Peyer's patch (tissue), 4 donors: ENCODE measurements at regions not wholly inside any gene's neighbourhood (a gene's known extent, or its start where the extent isn't known, plus 50 kb on each side); places are given as distances from the start of the nearest gene placed in this dataset.

Experiments
- DNase-seq, 3 donors: peaks; one replicate each; pipeline ENCODE4 v3.0.0-alpha.2; 2017 to 2019
- H3K27ac ChIP-seq, 4 donors: fragments of 200-600 bp; sonication (generic); one replicate each; pipeline ENCODE4 v1.5.1; 2016 to 2019
- H3K27me3 ChIP-seq, 2 donors: fragments of 200-600 bp; sonication (generic); one replicate each; pipeline ENCODE4 v1.5.1; 2019
- H3K36me3 ChIP-seq, 3 donors: fragments of 200-600 bp; sonication (generic); one replicate each; pipeline ENCODE4 v1.5.1; 2016 to 2019
- H3K4me1 ChIP-seq, 4 donors: fragments of 200-600 bp; sonication (generic); one replicate each; pipeline ENCODE4 v1.5.1; 2016 to 2019
- H3K4me3 ChIP-seq, 4 donors: fragments of 200-600 bp; sonication (generic); 1 replicate in 3 of 4; 2 replicates in 1 of 4; pipeline ENCODE4 v1.5.1; 2016 to 2019; ENCODE audit warnings: mild to moderate bottlenecking in 1 of 4
- H3K9me3 ChIP-seq, 4 donors: fragments of 200-600 bp; sonication (generic); one replicate each; pipeline ENCODE4 v1.5.1; 2016 to 2019; ENCODE audit warnings: mild to moderate bottlenecking in 1 of 4
- POLR2A ChIP-seq, 2 donors: fragments of 450-650 bp; IDR thresholded peaks; one replicate each; pipeline ENCODE4 v1.5.1; 2017; ENCODE audit warnings: antibody characterized with exemption in 2 of 2, mild to moderate bottlenecking in 2 of 2, moderate library complexity in 2 of 2
- TF ChIP-seq, protein P1 (sequence below), 6 experiments: fragments of 450-650 bp in 4 of 6; fragments of 200-600 bp in 2 of 6; sonication (generic) in 1 of 6; IDR thresholded peaks; one replicate each; pipeline ENCODE4 v1.5.1; 2017 to 2019; ENCODE audit warnings: antibody characterized with exemption in 6 of 6, mild to moderate bottlenecking in 3 of 6, moderate library complexity in 1 of 6

DNA sequence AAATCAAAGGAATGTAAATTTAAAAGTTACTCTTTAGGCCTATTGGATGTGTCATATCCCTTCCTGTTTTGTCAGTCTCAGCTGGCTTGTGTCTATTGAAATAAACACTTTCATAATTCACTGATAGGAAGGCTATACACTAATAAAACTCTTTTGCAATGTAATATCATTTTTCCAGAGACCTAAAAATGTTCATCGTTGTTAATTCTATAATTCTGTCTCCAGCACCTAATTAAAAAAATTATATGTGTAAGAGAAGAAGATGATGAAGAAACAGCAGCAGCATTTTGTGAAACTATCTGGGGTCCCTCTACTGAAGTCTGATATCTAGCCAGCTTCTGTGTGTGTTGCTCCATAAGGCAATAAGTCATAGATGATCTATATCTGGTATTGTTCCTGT is 602.7 kb downstream of the ETV1 start:
- H3K27me3 ChIP-seq: no peaks in the 10 kb centered on the region
- H3K4me1 ChIP-seq: no peaks in the 10 kb centered on the region
- H3K36me3 ChIP-seq: no peaks in the 10 kb centered on the region
- no peaks in the 10 kb centered on the region for H3K9me3 ChIP-seq
- TF ChIP-seq POLR2A (IDR thresholded peaks at IDR 0.05): no peak
- TF ChIP-seq, protein P1, sequence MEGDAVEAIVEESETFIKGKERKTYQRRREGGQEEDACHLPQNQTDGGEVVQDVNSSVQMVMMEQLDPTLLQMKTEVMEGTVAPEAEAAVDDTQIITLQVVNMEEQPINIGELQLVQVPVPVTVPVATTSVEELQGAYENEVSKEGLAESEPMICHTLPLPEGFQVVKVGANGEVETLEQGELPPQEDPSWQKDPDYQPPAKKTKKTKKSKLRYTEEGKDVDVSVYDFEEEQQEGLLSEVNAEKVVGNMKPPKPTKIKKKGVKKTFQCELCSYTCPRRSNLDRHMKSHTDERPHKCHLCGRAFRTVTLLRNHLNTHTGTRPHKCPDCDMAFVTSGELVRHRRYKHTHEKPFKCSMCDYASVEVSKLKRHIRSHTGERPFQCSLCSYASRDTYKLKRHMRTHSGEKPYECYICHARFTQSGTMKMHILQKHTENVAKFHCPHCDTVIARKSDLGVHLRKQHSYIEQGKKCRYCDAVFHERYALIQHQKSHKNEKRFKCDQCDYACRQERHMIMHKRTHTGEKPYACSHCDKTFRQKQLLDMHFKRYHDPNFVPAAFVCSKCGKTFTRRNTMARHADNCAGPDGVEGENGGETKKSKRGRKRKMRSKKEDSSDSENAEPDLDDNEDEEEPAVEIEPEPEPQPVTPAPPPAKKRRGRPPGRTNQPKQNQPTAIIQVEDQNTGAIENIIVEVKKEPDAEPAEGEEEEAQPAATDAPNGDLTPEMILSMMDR (IDR thresholded peaks at IDR 0.05): no peak
- no peak overlapping the region for H3K27ac ChIP-seq
- DNase-seq: no peak
- no peak overlapping the region for H3K4me3 ChIP-seq

- no peak for DNase-seq
- Histone ChIP-seq H3K36me3 (no peaks in the 10 kb centered on the region), H3K4me3 (no peak overlapping the region), H3K9me3 (no peaks in the 10 kb centered on the region), H3K27ac (no peak overlapping the region), H3K27me3 (no peaks in the 10 kb centered on the region), H3K4me1 (no peaks in the 10 kb centered on the region)
- TF ChIP-seq, protein P1 (IDR thresholded peaks at IDR 0.05): no peak
- no peak for TF ChIP-seq POLR2A (IDR thresholded peaks at IDR 0.05)
Observed at GRCh38 chr7:13407911-13408310, 581.6 kb downstream of the ETV1 start.

- DNase-seq: no peak
- no peaks in the 10 kb centered on the region for H3K9me3 ChIP-seq
- H3K4me1 ChIP-seq: no peaks in the 10 kb centered on the region
- no peak overlapping the region for H3K4me3 ChIP-seq
- H3K27me3 ChIP-seq: no peaks in the 10 kb centered on the region
- H3K27ac ChIP-seq: no peak overlapping the region
- H3K36me3 ChIP-seq: no peaks in the 10 kb centered on the region
- TF ChIP-seq, protein P1 (IDR thresholded peaks at IDR 0.05): no peak
- TF ChIP-seq POLR2A (IDR thresholded peaks at IDR 0.05): no peak
Observed at GRCh38 chr7:13411151-13411550, 578.3 kb downstream of the ETV1 start.

GRCh38 chr7:13411636-13412035 is 577.8 kb downstream of the ETV1 start:
- Histone ChIP-seq H3K27me3 (no peaks in the 10 kb centered on the region), H3K36me3 (no peaks in the 10 kb centered on the region), H3K4me1 (no peaks in the 10 kb centered on the region), H3K27ac (no peak overlapping the region), H3K4me3 (no peak overlapping the region), H3K9me3 (no peaks in the 10 kb centered on the region)
- DNase-seq: no peak
- TF ChIP-seq, protein P1 (IDR thresholded peaks at IDR 0.05): no peak
- TF ChIP-seq POLR2A (IDR thresholded peaks at IDR 0.05): no peak

DNA sequence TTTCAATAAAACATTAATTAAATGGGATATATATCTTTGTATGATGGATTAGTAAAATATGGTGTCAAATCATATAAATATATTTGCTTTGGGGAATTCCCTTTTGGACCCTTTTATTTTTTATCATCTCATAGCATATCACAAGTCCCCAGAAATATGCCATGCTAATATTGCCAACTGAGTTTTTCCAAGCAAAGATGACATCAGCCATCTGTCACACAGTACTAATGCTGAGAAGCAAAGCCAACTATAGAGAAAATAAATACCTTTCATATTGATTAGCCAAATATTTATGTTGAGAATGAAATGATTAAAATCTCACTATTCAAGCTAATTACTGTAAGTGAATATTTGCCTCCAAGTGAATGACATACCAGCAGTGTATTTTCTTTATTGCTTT is 575.3 kb downstream of the ETV1 start:
- Histone ChIP-seq H3K27me3 (no peaks in the 10 kb centered on the region), H3K27ac (no peak overlapping the region), H3K36me3 (no peaks in the 10 kb centered on the region), H3K4me1 (no peaks in the 10 kb centered on the region), H3K9me3 (no peaks in the 10 kb centered on the region), H3K4me3 (no peak overlapping the region)
- no peak for DNase-seq
- TF ChIP-seq, protein P1 (IDR thresholded peaks at IDR 0.05): no peak
- no peak for TF ChIP-seq POLR2A (IDR thresholded peaks at IDR 0.05)

GRCh38 chr7:13414661-13415107 is 574.8 kb downstream of the ETV1 start:
- no peak for DNase-seq
- no peaks in the 10 kb centered on the region for H3K27me3 ChIP-seq
- no peaks in the 10 kb centered on the region for H3K36me3 ChIP-seq
- no peaks in the 10 kb centered on the region for H3K9me3 ChIP-seq
- H3K4me1 ChIP-seq: no peaks in the 10 kb centered on the region
- no peak overlapping the region for H3K4me3 ChIP-seq
- H3K27ac ChIP-seq: no peak overlapping the region
- no peak for TF ChIP-seq POLR2A (IDR thresholded peaks at IDR 0.05)
- TF ChIP-seq, protein P1 (IDR thresholded peaks at IDR 0.05): no peak
